HG03432 (cell line): ENCODE measurements at regions not wholly inside any gene's neighbourhood (a gene's known extent, or its start where the extent isn't known, plus 50 kb on each side); places are given as distances from the start of the nearest gene placed in this dataset.
"Not testable (repeated sequence)": the region's sequence is repeated elsewhere in the genome, so short reads cannot be mapped to it uniquely, and the experiment has no call there.

Source experiments
- ATAC-seq: cut with Tn5 transposase; IDR thresholded peaks from one replicate; pipeline ENCODE4 v1.9.1; 2021; ENCODE audit warnings: mild to moderate bottlenecking, moderate library complexity; ENCODE audit not compliant: unreplicated experiment

DNA sequence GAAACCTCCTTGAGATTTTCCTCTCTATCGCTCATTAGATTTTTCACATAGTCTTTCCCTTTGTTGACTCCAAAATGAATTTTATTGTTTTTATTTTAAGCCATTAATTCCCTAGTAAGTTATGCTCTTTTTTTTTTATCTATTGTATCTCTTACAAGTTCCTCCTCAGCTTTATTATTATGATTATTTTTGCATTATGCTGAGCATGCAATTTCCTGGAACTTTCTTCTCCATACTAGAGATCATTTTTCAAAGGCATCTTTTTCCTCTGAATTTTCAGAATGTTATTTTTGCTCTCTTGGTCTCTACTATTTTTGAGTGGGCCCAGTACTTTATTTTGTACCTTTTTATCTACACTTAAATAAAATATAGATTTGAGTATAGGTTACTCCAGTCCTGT is 376.6 kb upstream of the SEMA6A start:
- ATAC-seq = no peak

DNA sequence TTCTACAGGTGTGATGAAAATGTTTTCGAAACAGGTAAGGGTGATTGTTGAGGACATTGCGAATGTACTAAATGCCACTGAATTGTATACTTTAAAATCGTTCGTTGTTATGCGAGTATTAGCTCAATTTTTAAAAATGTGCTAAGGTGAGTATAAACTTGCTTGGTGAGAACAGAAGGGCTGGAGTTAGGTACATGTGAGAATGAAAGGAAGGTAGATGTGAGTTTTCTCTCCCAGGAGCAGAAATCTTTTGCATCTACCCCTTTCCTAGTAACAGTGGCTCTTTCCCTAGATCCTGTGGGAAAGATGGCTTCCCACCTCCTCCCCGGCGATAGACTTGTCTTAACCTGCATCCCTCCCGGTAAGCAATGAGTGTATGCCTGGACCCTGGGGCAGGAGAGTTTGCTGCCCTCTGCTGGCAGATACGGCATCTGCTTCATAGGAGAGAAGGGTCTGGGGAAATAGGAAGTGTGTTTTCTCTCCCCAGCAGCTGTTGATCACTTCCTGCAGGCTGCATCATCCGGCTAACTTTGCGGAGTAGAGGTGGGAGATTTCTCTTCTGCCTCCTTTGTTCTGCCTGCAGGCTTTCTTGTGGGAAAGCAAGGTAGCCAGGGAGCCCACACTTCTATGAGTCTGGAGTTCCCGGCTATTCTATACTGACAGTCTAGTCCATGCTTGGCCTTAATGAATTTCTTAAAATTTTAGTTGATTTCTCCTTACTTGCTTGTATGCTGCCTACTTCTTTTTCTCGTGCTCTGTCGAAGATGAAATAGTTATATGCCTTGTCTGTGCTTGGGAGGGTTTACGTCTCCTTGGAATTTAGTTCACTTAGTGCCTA is 373.3 kb upstream of the SEMA6A start:
- ATAC-seq = peak; percentile 100

DNA sequence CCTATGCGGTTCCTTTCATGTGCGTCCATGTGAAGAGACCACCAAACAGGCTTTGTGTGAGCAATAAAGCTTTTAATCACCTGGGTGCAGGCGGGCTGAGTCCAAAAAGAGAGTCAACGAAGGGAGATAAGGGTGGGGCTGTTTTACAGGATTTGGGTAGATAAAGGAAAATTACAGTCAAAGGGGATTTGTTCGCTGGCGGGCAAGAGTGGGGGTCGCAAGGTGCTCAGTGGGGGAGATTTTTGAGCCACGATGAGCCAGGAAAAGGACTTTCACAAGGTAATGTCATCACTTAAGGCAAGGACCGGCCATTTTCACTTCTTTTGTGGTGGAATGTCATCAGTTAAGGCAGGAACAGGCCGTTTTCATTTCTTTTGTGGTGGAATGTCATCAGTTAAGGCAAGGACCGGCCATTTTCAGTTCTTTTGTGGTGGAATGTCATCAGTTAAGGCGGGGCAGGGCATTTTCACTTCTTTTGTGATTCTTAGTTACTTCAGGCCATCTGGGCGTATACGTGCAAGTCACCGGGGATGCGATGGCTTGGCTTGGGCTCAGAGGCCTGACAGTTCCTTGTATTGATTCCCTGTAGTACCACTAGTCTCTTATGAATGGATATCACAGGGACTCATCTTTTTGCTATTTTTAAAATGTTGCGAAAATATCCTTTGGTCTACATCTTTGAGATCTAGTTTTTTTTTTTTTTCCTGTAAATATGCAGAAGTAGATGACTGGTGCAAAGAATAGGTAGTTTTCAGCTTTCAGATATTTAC is 371.2 kb upstream of the SEMA6A start:
- not testable (repeated sequence) for ATAC-seq

DNA sequence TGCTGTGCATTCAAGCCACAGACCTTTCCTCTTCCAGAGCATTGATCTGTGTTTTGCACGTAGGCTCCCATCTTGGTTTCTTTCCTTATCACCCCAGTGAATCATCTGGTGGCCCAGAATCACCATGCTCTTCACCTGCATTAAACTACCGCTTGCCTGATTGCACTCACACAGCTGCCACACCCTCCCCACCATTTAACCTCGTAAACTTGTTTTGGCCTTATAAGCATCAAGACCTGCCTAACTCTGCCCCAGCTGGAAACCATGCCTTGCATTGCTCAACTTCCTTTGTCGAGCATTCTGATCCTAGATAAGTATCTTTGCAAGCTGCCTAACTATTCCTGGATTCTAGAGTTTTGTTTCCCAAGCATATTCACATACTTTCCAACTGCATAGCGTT is 369.6 kb upstream of the SEMA6A start:
- no peak for ATAC-seq

DNA sequence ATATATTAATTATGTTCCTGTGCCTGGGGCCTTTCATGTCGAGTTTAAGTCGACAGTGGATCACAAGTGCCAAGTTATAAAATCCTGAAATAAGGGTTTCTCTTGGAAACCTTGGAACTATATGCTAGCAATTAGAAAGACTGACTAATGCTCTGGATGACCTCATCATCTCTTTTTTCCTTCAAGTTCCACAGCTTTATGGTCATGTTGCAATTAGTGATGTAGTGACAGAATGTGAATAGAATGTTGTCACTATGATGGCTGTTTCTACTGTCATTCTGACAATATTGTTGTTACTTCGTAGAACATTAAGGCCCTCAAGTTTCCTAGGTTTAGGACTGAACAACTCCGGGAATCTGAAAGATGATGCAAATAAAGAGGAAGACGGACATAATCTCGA is 368.0 kb upstream of the SEMA6A start:
- ATAC-seq = no peak

DNA sequence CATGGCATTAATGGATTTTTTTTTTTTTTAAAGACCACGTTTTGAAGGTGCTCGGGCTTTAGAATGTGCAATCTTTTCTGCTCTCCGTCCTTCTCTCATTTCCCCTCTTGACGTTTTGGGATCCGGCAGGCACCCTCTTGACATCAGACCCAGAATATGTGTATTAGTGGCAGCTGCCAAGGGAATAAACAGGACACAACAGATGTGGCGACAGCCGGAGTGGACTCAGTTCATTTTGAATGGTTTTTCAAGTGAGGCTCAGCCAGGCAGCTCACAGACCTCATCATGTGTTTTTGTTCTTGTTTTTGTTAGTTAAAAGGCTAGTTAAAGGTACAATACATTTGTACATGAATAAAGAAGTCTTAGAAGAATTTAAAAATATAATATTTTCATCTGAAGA is 365.0 kb upstream of the SEMA6A start:
- ATAC-seq = no peak

DNA sequence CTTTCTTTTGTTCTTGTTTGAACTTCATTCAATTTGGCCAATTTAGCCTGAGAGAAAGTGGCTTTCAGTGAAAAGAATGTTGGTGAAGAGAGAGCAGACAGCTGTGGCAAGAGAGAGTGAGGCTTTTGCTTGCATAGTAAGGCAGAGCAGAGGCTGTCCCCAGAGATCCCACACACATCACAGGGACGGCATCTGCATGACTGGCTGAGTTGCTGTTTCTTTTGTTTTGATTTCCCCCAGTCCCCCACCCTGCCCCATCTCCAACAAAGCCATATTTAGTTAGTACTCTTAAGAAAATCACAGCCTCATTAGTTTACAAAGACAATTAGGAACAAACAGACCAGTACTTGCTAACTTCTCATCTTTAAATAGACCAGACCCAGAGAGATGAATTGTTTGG is 363.9 kb upstream of the SEMA6A start:
- ATAC-seq = no peak

DNA sequence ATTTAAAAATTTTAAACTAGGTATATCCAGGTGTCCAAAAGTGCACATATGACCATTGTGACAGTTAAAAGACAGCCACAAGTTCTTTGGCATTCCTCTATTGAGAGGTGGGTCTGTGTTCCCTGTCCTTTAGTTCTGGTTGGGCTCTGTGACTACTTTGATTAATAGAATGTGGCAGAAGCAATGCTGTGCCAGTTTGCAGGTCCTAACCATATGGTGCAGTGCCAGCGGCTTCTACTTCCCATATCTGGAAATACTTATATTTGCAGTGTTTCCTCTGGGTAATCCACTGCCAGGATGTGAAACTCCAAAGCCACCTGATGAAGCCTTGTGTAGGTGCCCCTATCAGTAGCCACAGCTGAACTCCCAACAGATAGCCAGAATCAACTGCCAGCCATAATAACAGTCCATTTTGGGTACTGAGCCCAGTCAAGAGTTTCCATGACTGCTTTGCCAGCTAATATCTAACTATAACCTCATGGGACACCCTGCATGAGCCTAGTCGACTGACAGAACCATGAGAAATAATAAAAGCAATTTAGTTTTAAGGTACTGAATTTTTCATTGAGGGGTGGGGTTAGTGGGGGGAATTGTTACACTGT is 361.0 kb upstream of the SEMA6A start:
- ATAC-seq = no peak

DNA sequence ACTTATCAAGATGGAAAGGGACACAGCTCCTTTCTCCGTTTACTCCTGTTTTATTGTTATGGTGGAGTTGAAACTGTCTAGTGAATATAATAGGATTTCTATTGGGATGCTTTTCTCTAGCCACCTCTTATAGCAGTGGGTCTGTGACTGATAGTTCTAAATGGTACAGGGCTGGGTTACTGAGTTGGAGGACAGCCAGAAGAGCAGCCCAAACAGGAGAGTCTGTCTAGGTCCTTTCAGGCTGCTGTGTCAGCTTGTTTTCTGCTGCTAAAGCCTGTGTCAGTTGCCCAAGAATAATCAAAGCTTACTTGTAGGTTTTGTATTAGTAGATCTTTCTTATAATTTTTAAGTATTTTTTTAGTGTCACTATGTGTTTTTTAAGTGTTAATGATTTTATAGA is 356.0 kb upstream of the SEMA6A start:
- ATAC-seq = no peak

DNA sequence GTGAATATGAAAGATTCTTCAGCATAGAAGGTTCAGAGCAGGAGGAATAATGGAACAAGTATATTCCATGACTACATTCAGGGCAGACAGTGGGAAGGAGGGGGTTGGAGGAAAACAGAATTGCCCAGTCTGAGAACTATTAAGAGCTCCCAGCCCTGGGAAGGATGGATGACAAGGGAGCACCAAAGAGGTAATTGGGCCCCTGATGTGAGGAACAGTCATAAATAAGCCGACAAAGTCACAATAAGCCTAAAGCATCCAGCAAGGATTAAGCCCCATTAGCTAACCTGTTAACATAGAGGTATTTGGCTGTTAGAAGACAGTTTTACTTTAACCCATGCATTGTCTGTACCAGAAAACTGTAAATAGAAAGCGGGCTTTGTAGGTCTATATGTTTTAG is 348.7 kb upstream of the SEMA6A start:
- no peak for ATAC-seq

DNA sequence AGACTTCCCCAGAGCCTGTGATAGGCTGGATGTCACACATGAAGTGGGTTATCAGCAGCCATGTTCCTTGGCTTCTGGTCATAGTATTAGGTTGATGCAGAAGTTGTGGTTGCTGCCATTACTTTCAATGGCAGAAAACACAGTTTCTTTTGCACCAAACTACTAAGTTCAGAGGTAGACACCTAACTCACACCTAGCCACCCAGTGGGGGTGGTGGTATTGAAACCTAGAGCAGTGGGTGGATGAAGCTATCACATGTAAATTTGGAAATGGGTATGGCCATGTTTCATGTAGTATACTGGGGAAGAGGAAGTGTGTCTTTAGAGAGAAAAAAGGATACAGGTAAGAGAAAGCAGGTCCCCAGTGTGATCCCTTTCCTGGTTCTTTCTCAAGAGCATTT is 347.9 kb upstream of the SEMA6A start:
- peak; percentile 88 for ATAC-seq

DNA sequence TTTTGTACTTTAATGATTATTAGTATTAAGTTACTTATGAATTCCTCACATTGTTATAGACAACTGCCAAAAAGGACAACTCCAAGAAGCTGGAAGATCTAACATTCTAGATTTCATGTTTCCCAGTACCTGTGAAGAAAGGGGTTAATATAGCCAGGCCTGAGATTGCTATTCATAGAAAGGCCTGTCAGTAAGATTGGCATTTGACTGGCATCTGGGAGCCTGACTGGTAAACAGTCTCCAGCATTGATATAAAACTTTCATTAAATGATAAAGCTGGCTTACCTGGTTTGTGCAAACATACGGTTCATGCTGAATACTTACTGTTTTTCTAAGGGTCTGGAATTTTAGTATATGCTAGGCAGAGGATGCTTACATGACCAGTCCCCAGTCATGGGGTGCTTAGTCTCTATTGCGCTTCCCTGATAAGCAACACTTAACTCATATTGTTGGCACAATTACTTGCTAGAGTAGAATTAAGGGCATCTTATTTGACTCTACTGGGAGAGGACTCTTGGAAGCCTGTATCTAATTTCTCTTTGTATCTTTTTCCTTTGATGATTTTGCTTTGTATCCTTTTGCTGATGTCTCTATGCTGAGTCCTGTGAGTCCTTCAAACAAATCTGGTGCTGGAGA is 340.4 kb upstream of the SEMA6A start:
- ATAC-seq = no peak

DNA sequence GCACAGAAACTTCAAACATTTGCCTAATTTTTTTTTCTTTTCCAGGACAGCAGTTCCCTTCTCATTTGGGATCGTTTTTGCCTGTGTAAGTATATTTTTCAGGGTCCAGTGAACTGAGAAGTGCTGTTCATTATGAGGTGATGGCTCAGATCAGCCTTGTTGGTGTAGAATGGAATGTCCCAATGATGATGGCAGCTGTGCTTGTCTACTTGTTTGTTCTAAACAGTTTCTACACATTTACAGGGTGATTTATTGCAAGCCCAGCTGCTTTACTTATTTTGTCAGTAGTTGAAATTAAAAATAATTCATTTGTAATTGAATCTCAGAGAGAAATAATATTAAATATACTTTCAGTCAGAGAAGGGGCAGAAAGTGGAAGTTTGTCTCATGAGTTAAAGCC is 337.6 kb upstream of the SEMA6A start:
- ATAC-seq = no peak

DNA sequence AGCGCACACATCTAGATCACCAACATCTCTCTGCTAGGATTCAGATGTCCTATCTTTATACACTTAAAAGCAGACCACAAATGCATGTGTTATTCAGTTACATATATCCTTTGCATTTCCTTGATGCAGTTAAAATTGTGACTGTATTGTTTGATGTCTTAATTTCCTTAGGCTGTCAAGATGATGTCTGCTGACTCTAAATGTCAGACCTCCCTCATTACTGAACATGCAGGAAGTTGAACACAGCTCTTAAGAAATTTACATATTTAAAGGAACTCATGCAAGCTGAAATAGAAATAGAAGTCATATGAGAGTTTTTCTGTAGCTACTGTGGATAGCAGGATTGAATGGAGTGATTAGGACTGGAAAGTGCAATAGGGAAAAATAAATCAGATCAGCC is 336.5 kb upstream of the SEMA6A start:
- no peak for ATAC-seq

DNA sequence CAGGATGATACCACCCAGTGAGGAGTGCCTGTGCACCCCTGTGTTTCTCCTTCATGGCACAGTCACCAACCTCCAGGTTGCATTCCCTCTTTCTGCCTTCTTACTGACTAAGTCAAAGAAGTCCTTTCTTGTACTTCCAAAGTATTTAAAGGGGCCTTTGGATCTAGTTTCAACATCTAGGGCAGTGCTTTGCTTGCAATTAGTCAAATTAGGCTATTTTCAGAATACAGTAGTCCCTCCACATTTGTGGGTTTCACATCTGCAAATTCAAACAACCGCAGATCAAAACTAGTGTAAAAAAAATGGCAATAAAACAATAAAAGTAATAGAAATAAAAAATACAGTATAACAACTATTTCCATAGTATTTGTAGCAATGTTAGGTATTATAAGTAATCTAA is 333.9 kb upstream of the SEMA6A start:
- peak; percentile 81 for ATAC-seq

DNA sequence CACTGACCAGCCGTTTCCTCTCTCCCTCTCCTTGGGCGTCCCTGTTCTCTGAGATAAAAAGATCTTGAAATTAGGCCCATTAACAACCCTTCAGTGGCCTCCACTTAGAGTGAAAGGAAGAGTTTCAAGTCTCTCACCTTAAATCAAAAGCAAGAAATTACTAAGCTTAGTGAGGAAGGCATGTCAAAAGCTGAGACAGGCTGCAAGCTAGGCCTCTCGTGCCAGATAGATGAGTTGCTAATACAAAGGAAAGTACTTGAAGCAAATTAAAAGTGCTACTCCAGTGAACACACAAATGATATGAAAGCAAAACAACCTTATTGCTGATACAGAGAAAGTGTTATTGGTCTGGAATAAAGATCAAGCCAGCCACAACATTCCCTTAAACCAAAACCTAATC is 331.3 kb upstream of the SEMA6A start:
- ATAC-seq = peak; percentile 68

DNA sequence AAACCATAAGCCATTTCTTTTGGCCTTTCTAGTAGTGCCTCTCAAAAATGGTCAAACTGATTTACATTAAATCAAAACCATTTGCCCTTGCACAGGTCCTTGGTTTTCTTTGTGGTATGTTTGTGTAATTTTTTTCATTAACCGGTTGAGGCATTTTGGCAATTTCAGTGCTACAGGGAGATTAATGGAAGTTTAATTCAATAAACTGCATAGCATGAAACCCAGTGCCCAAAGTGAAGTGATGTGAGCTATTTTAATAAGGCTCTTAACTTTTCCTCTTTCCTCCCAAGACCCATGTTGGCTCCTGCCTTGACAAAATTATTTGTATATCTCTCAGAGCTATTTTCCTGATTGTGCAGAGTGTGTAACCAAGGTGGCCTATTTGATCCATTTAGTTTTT is 326.2 kb upstream of the SEMA6A start:
- no peak for ATAC-seq

DNA sequence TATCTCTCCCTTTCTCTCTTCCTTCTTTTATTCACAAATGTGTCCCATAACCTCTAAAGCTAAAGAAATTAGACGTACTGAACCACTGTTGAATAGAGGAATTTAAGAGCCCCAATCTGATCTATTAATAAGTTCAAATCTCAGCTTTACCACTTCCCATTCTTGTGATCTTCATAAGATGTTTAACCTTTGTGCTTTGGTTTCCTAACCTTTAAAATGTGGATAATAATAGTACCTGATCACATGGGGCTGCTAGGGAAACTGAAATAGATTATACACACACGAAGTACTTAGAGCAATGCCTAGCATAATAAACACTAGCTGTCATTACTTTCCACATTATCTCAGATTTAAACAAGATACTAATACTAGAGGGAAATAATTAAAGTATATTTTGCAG is 324.3 kb upstream of the SEMA6A start:
- peak; percentile 60 for ATAC-seq

DNA sequence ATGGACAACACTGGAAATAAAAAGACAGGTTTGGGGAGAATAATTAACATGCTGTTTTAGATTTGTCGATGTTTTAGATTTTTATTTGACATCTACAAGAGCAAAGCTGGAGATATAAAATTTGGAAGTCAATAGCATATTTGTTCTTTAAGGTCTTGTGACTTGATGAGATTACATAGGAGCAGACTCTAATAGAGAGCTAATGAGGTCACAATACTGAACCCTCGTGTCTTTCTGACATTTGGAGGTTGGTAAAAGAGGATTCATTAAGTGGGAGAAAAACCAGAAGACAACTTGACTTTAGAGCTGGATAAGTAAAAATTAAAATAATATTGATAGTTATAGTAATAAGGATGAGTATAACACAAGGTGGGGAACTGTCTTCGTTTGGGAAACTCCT is 322.7 kb upstream of the SEMA6A start:
- no peak for ATAC-seq

DNA sequence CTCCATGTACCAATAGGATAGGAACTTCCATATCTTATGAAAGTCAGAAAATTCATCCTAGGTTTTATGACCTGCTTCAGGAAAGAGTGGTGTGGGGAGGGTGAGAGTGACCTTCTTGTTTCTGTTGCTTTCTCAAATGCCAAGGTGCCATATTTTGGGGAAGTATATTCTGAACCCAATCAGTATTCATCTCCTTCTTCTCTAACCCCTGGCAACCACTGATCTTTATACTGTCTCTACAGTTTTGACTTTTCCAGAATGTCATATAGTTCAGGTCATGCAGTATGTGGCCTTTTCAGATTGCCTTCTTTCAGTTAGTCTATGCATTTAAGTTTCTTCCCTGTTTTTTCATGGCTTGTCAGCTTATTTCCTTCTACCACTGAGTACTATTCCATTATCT is 321.4 kb upstream of the SEMA6A start:
- ATAC-seq = no peak

DNA sequence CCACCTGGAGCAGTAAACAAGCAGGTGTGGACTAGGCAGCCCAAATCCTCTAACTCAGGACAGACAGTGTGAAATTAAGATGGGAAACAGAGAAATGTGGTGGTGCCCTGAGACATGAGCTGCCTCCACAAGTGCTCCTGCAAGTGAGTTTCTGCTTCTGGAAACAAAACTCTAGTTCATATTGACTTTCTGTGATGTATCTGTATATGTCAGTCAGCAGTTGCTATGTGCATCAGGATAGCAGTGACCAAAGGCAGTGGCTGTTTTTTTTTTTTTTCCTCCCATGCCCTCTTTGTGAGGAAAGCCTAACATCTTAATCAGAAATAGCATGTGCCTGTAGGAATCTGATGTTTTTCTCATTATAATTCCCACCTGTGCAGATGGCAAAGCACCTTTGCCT is 318.4 kb upstream of the SEMA6A start:
- ATAC-seq = no peak

DNA sequence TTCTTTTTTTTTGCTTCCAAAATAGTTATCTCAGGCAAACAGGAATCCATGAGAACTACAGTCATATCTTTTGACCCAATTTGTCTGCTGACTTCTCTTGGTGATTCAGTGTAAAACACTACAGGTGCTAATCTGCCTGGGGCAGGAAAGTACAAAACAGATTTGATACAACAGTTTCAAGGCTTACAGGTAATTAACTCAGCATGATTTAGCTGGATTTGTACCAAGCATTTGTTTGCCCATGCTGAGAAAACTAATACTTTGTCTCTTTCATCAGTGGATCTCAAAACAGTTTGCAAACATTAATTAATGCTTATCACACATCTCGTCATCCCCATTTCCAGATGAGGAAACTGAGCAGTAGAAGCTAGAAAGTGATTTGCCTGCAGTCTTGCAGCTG is 312.5 kb upstream of the SEMA6A start:
- no peak for ATAC-seq
